GM23248 (cell line): ENCODE measurements at regions not wholly inside any gene's neighbourhood (a gene's known extent, or its start where the extent isn't known, plus 50 kb on each side); places are given as distances from the start of the nearest gene placed in this dataset.

Source experiments
- DNase-seq: peaks from one replicate; pipeline ENCODE4 v3.0.0-alpha.2; 2015
- H2AFZ ChIP-seq: fragments of 200-600 bp; sonication (generic); 2 replicates; pipeline ENCODE4 v1.6.1; 2016; ENCODE audit warnings: antibody characterized with exemption
- H3F3A ChIP-seq: fragments of 200-600 bp; sonication (generic); 2 replicates; pipeline ENCODE4 v1.6.1; 2016; ENCODE audit warnings: mild to moderate bottlenecking, antibody characterized with exemption, mixed run types; ENCODE audit not compliant: insufficient read depth
- H3K27ac ChIP-seq: fragments of 200-600 bp; sonication (generic); 2 replicates; pipeline ENCODE4 v1.5.1; 2016; ENCODE audit warnings: mild to moderate bottlenecking
- H3K27me3 ChIP-seq: fragments of 200-600 bp; sonication (generic); replicated peaks from 2 replicates; pipeline ENCODE4 v1.6.1; 2016; ENCODE audit warnings: mild to moderate bottlenecking; ENCODE audit not compliant: insufficient read depth
- H3K36me3 ChIP-seq: fragments of 200-600 bp; sonication (generic); 2 replicates; pipeline ENCODE4 v1.6.1; 2016; ENCODE audit warnings: low read depth, mild to moderate bottlenecking
- H3K4me1 ChIP-seq: fragments of 200-600 bp; sonication (generic); 2 replicates; pipeline ENCODE4 v1.6.1; 2016; ENCODE audit warnings: mild to moderate bottlenecking; ENCODE audit not compliant: insufficient read depth
- H3K4me2 ChIP-seq: fragments of 200-600 bp; sonication (generic); one replicate; pipeline ENCODE4 v1.6.1; 2016; ENCODE audit warnings: mild to moderate bottlenecking; ENCODE audit not compliant: unreplicated experiment
- H3K4me3 ChIP-seq: fragments of 200-600 bp; sonication (generic); 2 replicates; pipeline ENCODE4 v1.5.1; 2016; ENCODE audit warnings: mild to moderate bottlenecking
- H3K79me2 ChIP-seq: fragments of 200-600 bp; sonication (generic); 2 replicates; pipeline ENCODE4 v1.6.1; 2016; ENCODE audit warnings: mild to moderate bottlenecking; ENCODE audit not compliant: insufficient read depth
- H3K9ac ChIP-seq: fragments of 200-600 bp; sonication (generic); 2 replicates; pipeline ENCODE4 v1.6.1; 2016; ENCODE audit warnings: mild to moderate bottlenecking
- H3K9me2 ChIP-seq: fragments of 200-600 bp; sonication (generic); 2 replicates; pipeline ENCODE4 v1.6.1; 2016; ENCODE audit warnings: mixed run types, mild to moderate bottlenecking, moderate library complexity; ENCODE audit not compliant: insufficient read depth
- H3K9me3 ChIP-seq: fragments of 200-600 bp; sonication (generic); one replicate; pipeline ENCODE4 v1.6.1; 2017; ENCODE audit warnings: low read depth
- H4K20me1 ChIP-seq: fragments of 200-600 bp; sonication (generic); 2 replicates; pipeline ENCODE4 v1.6.0; 2016; ENCODE audit not compliant: insufficient read depth
- EZH2 ChIP-seq: fragments of 200-600 bp; sonication (generic); IDR thresholded peaks from 2 replicates; pipeline ENCODE4 v1.6.1; 2018; ENCODE audit warnings: antibody characterized with exemption, mild to moderate bottlenecking; ENCODE audit not compliant: insufficient read depth, poor library complexity, severe bottlenecking
- EZH2phosphoT487 ChIP-seq: fragments of 200-600 bp; sonication (generic); IDR thresholded peaks from 2 replicates; pipeline ENCODE4 v1.6.1; 2018; ENCODE audit warnings: antibody characterized with exemption, moderate library complexity, mild to moderate bottlenecking, low read depth; ENCODE audit not compliant: insufficient read depth
- WGBS, 2 experiments: methylation state at CpG; one replicate each; pipeline ENCODE4 v1.1.6; 2015 to 2017; ENCODE audit warnings: low lambda C conversion rate in 2 of 2, low coverage in 1 of 2; ENCODE audit errors: missing lambda C conversion rate in 2 of 2; 5-methylcytosine and 5-hydroxymethylcytosine counted together
- in situ Hi-C: fragments of 300-500 bp; cut with MboI; formaldehyde crosslinking; loops from 2 replicates; pipeline ENCODE4 v1.15.0; 2020

- H2AFZ ChIP-seq = no peak overlapping the region
- no peaks in the 10 kb centered on the region for H3K27me3 ChIP-seq
- H4K20me1 ChIP-seq = no peaks in the 10 kb centered on the region
- no peaks in the 10 kb centered on the region for H3K4me1 ChIP-seq
- no peak overlapping the region for H3K9ac ChIP-seq
- no peak overlapping the region for H3K4me3 ChIP-seq
- no peaks in the 10 kb centered on the region for H3F3A ChIP-seq
- H3K27ac ChIP-seq = no peak overlapping the region
- no peaks in the 10 kb centered on the region for H3K9me2 ChIP-seq
- in situ Hi-C loops = no loop called here
- no peaks in the 10 kb centered on the region for H3K79me2 ChIP-seq
- H3K9me3 ChIP-seq = no peaks in the 10 kb centered on the region
- H3K4me2 ChIP-seq = no peak overlapping the region
- H3K36me3 ChIP-seq = no peaks in the 10 kb centered on the region
- no peak for DNase-seq
- TF ChIP-seq EZH2phosphoT487 (no peak), EZH2 (no peak)
Observed at GRCh38 chr1:88499671-88500070, 184.4 kb upstream of the PKN2 start.

GRCh38 chr1:88502886-88503285 is 181.2 kb upstream of the PKN2 start:
- WGBS, 2 experiments = 22 to 31% methylated on average over 2 of the region's 2 CpGs
- H3K9me2 ChIP-seq = no peaks in the 10 kb centered on the region
- no peaks in the 10 kb centered on the region for H3K36me3 ChIP-seq
- no peak overlapping the region for H3K27ac ChIP-seq
- no peaks in the 10 kb centered on the region for H3K4me1 ChIP-seq
- TF ChIP-seq EZH2 (no peak), EZH2phosphoT487 (no peak)
- no peak overlapping the region for H3K9ac ChIP-seq
- H3K27me3 ChIP-seq = no peaks in the 10 kb centered on the region
- H3F3A ChIP-seq = no peaks in the 10 kb centered on the region
- no peaks in the 10 kb centered on the region for H3K9me3 ChIP-seq
- no peaks in the 10 kb centered on the region for H3K79me2 ChIP-seq
- H3K4me3 ChIP-seq = no peak overlapping the region
- no peak for DNase-seq
- no peaks in the 10 kb centered on the region for H4K20me1 ChIP-seq
- in situ Hi-C loops = no loop called here
- H2AFZ ChIP-seq = no peak overlapping the region
- no peak overlapping the region for H3K4me2 ChIP-seq

GRCh38 chr1:88503646-88504045 is 180.4 kb upstream of the PKN2 start:
- no peaks in the 10 kb centered on the region for H3K9me3 ChIP-seq
- H2AFZ ChIP-seq = no peak overlapping the region
- in situ Hi-C loops = no loop called here
- no peak overlapping the region for H3K4me2 ChIP-seq
- no peak overlapping the region for H3K9ac ChIP-seq
- H4K20me1 ChIP-seq = no peaks in the 10 kb centered on the region
- H3K27me3 ChIP-seq = no peaks in the 10 kb centered on the region
- no peaks in the 10 kb centered on the region for H3F3A ChIP-seq
- no peaks in the 10 kb centered on the region for H3K79me2 ChIP-seq
- H3K27ac ChIP-seq = no peak overlapping the region
- DNase-seq = no peak
- no peaks in the 10 kb centered on the region for H3K9me2 ChIP-seq
- no peaks in the 10 kb centered on the region for H3K36me3 ChIP-seq
- H3K4me1 ChIP-seq = no peaks in the 10 kb centered on the region
- no peak overlapping the region for H3K4me3 ChIP-seq
- TF ChIP-seq EZH2phosphoT487 (no peak), EZH2 (no peak)

GRCh38 chr1:88504601-88505000 is 179.5 kb upstream of the PKN2 start:
- H3K36me3 ChIP-seq = no peaks in the 10 kb centered on the region
- no peaks in the 10 kb centered on the region for H3K27me3 ChIP-seq
- in situ Hi-C loops = no loop called here
- no peak overlapping the region for H3K4me2 ChIP-seq
- H3K4me3 ChIP-seq = no peak overlapping the region
- H3K9me3 ChIP-seq = no peaks in the 10 kb centered on the region
- no peak overlapping the region for H2AFZ ChIP-seq
- no peaks in the 10 kb centered on the region for H3K9me2 ChIP-seq
- H4K20me1 ChIP-seq = no peaks in the 10 kb centered on the region
- no peaks in the 10 kb centered on the region for H3F3A ChIP-seq
- TF ChIP-seq EZH2 (no peak), EZH2phosphoT487 (no peak)
- no peak overlapping the region for H3K27ac ChIP-seq
- no peaks in the 10 kb centered on the region for H3K4me1 ChIP-seq
- 81 to 86% methylated on average over 1 of the region's 1 CpG for WGBS, 2 experiments
- DNase-seq = no peak
- H3K9ac ChIP-seq = no peak overlapping the region
- no peaks in the 10 kb centered on the region for H3K79me2 ChIP-seq

- Histone ChIP-seq H3F3A (no peaks in the 10 kb centered on the region), H3K79me2 (no peaks in the 10 kb centered on the region), H3K9me2 (0 out of 2 replicates have a peak, but pooled peaks cover 4% of the 10 kb centered on the region), H3K9me3 (no peaks in the 10 kb centered on the region), H4K20me1 (no peaks in the 10 kb centered on the region), H3K36me3 (no peaks in the 10 kb centered on the region), H2AFZ (no peak overlapping the region), H3K9ac (no peak overlapping the region), H3K27me3 (no peaks in the 10 kb centered on the region), H3K27ac (no peak overlapping the region), H3K4me2 (no peak overlapping the region), H3K4me3 (no peak overlapping the region), H3K4me1 (no peaks in the 10 kb centered on the region)
- in situ Hi-C loops = no loop called here
- 8 to 12% methylated on average over 3 of the region's 3 CpGs for WGBS, 2 experiments
- TF ChIP-seq EZH2phosphoT487 (no peak), EZH2 (no peak)
- DNase-seq = peak; percentile 42
Observed at GRCh38 chr1:88509379-88509778, 174.7 kb upstream of the PKN2 start.
